ENCODE measurements at regions not wholly inside any gene's neighbourhood (a gene's known extent, or its start where the extent isn't known, plus 50 kb on each side); places are given as distances from the start of the nearest gene placed in this dataset.

GRCh38 chr4:114361249-114361648 lies 237.4 kb upstream of the UGT8 start:
- TF ChIP-seq CTCF (IDR thresholded peaks at IDR 0.05) = no peak
- ATAC-seq (ENCODE audit: low FRiP score) (no peak), DNase-seq (ENCODE audit: low spot score) (no peak)

DNA sequence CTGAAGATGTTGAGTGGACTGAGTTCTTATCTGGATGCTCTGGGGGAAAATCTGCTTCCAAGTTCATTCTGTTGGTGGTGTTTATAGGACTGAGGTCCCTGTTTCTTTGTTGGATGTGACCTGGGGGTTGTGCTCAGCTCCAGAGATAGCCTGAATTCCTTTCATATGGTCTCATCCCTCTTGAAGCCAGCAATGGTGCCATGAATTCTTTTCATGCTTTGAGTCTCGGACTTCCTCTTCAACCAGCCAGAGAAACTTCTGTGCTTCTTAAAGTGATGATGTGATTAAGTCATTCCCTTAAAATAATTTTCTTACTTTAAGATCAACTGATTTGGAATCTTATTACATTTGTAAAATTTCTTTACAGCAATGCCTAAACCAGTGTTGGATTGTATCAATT lies 233.8 kb upstream of the UGT8 start:
- DNase-seq (ENCODE audit: low spot score) = no peak
- no peak for TF ChIP-seq CTCF (IDR thresholded peaks at IDR 0.05)
- no peak for ATAC-seq (ENCODE audit: low FRiP score)

DNA sequence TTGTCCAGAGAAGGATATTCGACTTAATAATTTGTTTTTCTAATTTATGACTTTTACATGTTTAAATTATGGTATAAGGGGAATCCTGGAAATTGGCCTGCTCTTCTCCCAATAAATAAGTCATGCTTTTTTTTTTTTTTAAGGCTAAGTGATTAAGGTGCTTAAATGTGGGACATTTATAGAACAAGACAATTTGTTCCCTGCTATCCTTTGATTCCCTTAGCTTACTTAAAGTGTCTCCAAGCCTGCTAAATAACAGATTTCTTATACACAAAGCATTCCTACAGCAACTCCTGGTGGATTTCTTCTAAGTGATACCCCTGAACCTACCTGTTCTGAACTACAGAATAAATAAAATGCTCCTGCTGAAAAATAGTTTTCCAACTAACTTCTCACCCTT lies 233.0 kb upstream of the UGT8 start:
- no peak for TF ChIP-seq CTCF (IDR thresholded peaks at IDR 0.05)
- DNase-seq (ENCODE audit: low spot score) = no peak
- no peak for ATAC-seq (ENCODE audit: low FRiP score)

DNA sequence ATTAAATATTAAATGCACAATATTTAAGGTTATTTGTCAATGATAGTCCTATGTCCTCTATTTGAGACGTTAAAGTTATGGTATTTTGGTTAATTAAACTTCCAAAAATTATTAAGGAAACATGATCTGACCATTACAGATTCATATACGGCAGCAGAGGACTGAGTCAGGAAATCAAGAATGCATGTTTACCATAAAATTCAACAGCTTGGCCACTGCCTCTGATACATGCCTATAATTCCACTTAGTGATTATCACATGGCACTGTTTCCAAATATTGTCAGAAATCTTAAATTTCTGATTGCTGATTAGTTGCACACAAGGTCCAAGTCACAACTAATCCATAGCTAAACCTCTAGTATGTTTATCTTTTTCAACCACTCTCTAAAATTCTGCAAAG lies 232.2 kb upstream of the UGT8 start:
- no peak for TF ChIP-seq CTCF (IDR thresholded peaks at IDR 0.05)
- ATAC-seq (ENCODE audit: low FRiP score) (no peak), DNase-seq (ENCODE audit: low spot score) (no peak)

GRCh38 chr4:114368751-114369150 lies 229.9 kb upstream of the UGT8 start:
- ATAC-seq (ENCODE audit: low FRiP score) (no peak), DNase-seq (ENCODE audit: low spot score) (no peak)
- TF ChIP-seq CTCF (IDR thresholded peaks at IDR 0.05) = no peak

- TF ChIP-seq CTCF (IDR thresholded peaks at IDR 0.05) = no peak
- no peak for ATAC-seq (ENCODE audit: low FRiP score)
- no peak for DNase-seq (ENCODE audit: low spot score)
Observed at GRCh38 chr4:114373508-114373907, 225.1 kb upstream of the UGT8 start.

DNA sequence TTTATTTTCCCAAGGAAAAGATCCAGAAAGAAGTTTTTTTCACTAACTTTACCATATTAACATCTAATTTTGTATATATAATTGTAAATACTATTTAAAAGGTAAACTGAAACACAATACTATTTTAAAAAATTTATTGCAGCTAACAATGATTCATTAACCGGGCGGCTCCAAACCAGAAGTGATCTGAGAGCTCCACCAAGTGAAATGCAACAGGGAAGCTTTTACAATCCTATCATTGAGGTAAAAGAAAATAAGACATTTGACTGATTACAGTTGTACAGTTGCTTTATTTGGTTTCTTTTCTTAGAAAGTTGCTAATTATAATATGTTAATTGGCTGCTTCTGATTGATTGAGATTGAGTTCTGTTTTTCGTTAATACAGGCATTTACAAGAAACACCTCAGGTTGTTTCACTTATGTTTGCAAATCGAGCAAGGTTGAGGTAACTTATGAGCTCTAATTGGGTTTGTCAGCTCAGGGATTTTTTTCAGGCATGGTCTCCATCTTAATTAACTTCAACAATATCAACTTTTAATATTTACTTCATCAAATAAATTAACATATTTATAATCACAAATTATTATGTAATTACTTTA lies 220.2 kb upstream of the UGT8 start:
- ATAC-seq (ENCODE audit: low FRiP score) (no peak), DNase-seq (ENCODE audit: low spot score) (no peak)
- no peak for TF ChIP-seq CTCF (IDR thresholded peaks at IDR 0.05)

All from omental fat pad (tissue), 3 donors.